B cell (primary cell): ENCODE measurements at regions not wholly inside any gene's neighbourhood (a gene's known extent, or its start where the extent isn't known, plus 50 kb on each side); places are given as distances from the start of the nearest gene placed in this dataset.

Experiments
- ATAC-seq: fragments of 200-7000 bp; cut with Tn5 transposase; one replicate; pipeline ENCODE4 v1.10.0; 2021; ENCODE audit warnings: low read depth, mild to moderate bottlenecking, moderate number of reproducible peaks, moderate library complexity
- CTCF ChIA-PET: fragments of 350-600 bp; sonication (Branson Sonifier 250); formaldehyde crosslinking; loops from one replicate; lab custom pipeline; 2021; ENCODE audit warnings: antibody characterized with exemption, inconsistent platforms; lab: Charles Lee
- POLR2A ChIA-PET: fragments of 350-600 bp; sonication (Branson Sonifier 250); formaldehyde crosslinking; loops from one replicate; lab custom pipeline; 2021; ENCODE audit warnings: antibody characterized with exemption; lab: Charles Lee
- DNase-seq: peaks from one replicate; pipeline ENCODE4 v3.0.0; 2013
- H2AFZ ChIP-seq: 2 replicates; pipeline ENCODE4 v1.6.1; 2012; ENCODE audit warnings: mild to moderate bottlenecking, low read depth, low read length; ENCODE audit not compliant: insufficient read depth, poor library complexity, severe bottlenecking
- H3K27ac ChIP-seq, 2 donors: 1 replicate in 1 of 2; 2 replicates in 1 of 2; pipeline ENCODE4 v1.5.1; 2012 to 2013; ENCODE audit warnings: low read length in 2 of 2, mild to moderate bottlenecking in 2 of 2, moderate library complexity in 1 of 2
- H3K27me3 ChIP-seq, 4 experiments: fragments of 200-600 bp in 1 of 4; sonication (generic) in 1 of 4; replicated peaks in 1 of 4; 1 replicate in 2 of 4; 2 replicates in 2 of 4; pipeline versions ENCODE4 v1.6.1 to v1.7.0; 2013 to 2016; ENCODE audit warnings: low read length in 3 of 4, mild to moderate bottlenecking in 2 of 4, mixed read lengths in 1 of 4, moderate library complexity in 1 of 4; ENCODE audit not compliant: insufficient read depth in 4 of 4, control insufficient read depth in 3 of 4; ENCODE audit errors: control extremely low read depth in 1 of 4
- H3K36me3 ChIP-seq, 2 experiments: replicated peaks in 1 of 2; 1 replicate in 1 of 2; 2 replicates in 1 of 2; pipeline versions ENCODE4 v1.6.1 to v1.7.1; 2013; ENCODE audit warnings: low read length in 1 of 2; ENCODE audit not compliant: insufficient read depth in 2 of 2, control insufficient read depth in 1 of 2; ENCODE audit errors: control extremely low read depth in 1 of 2, extremely low read depth in 1 of 2
- H3K4me1 ChIP-seq, 2 donors: fragments of 200-600 bp in 1 of 2; sonication (generic) in 1 of 2; 1 replicate in 1 of 2; 2 replicates in 1 of 2; pipeline versions ENCODE4 v1.5.1 to v1.6.1; 2013 to 2017; ENCODE audit warnings: low read length in 2 of 2; ENCODE audit not compliant: control insufficient read depth in 2 of 2, insufficient read depth in 2 of 2
- H3K4me2 ChIP-seq: replicated peaks from 2 replicates; pipeline ENCODE3; 2012; ENCODE audit warnings: mild to moderate bottlenecking, low read depth, low read length; ENCODE audit not compliant: poor library complexity, severe bottlenecking
- H3K4me3 ChIP-seq, 5 experiments: fragments of 200-600 bp in 1 of 5; sonication (generic) in 1 of 5; 1 replicate in 3 of 5; 2 replicates in 2 of 5; pipeline versions ENCODE4 v1.5.1 to v1.7.0; 2011 to 2016; ENCODE audit warnings: low read length in 4 of 5, mild to moderate bottlenecking in 4 of 5, low read depth in 2 of 5, control low read depth in 1 of 5, moderate library complexity in 1 of 5; ENCODE audit not compliant: insufficient read depth in 1 of 5; ENCODE audit errors: control extremely low read depth in 1 of 5, extremely low read depth in 1 of 5
- H3K79me2 ChIP-seq: fragments of 200-600 bp; sonication (generic); one replicate; pipeline ENCODE4 v1.6.0; 2016; ENCODE audit warnings: low read length; ENCODE audit not compliant: control insufficient read depth, insufficient read depth
- H3K9ac ChIP-seq: fragments of 200-600 bp; sonication (generic); 2 replicates; pipeline ENCODE4 v1.6.1; 2017; ENCODE audit warnings: mild to moderate bottlenecking, low read length, moderate library complexity
- H3K9me3 ChIP-seq, 3 donors: one replicate each; pipeline versions ENCODE4 v1.6.1 to v1.7.1; 2013; ENCODE audit warnings: low read length in 2 of 3; ENCODE audit not compliant: control insufficient read depth in 2 of 3, insufficient read depth in 1 of 3; ENCODE audit errors: control extremely low read depth in 1 of 3
- H4K20me1 ChIP-seq: 2 replicates; pipeline ENCODE4 v1.6.0; 2012; ENCODE audit warnings: mild to moderate bottlenecking, low read length; ENCODE audit not compliant: insufficient read depth, control insufficient read depth, poor library complexity, severe bottlenecking
- H3K27ac Mint-ChIP-seq: one replicate; pipeline ENCODE4 v1.8.0; 2021; ENCODE audit warnings: mixed read lengths
- H3K27me3 Mint-ChIP-seq: one replicate; pipeline ENCODE4 v1.8.0; 2021; ENCODE audit warnings: mixed read lengths
- H3K4me1 Mint-ChIP-seq: one replicate; pipeline ENCODE4 v1.8.0; 2021; ENCODE audit warnings: mixed read lengths
- H3K4me3 Mint-ChIP-seq: one replicate; pipeline ENCODE4 v1.8.0; 2021; ENCODE audit warnings: mixed read lengths
- H3K9me3 Mint-ChIP-seq: one replicate; pipeline ENCODE4 v1.8.0; 2022; ENCODE audit warnings: mixed read lengths; ENCODE audit not compliant: insufficient read depth
- EZH2 ChIP-seq: IDR thresholded peaks from 2 replicates; pipeline ENCODE4 v1.6.1; 2012; ENCODE audit warnings: borderline replicate concordance, low read depth, mild to moderate bottlenecking, moderate library complexity, low read length; ENCODE audit not compliant: insufficient read depth, poor library complexity, severe bottlenecking
- WGBS: methylation state at CpG from one replicate; pipeline ENCODE4 v1.1.5; 2013; ENCODE audit warnings: missing lambda C conversion rate; ENCODE audit not compliant: insufficient coverage; 5-methylcytosine and 5-hydroxymethylcytosine counted together
- intact Hi-C: fragments of 100-400 bp; cut with micrococcal nuclease; formaldehyde crosslinking; loops from one replicate; pipeline ENCODE4 v1.10.0; 2022
- TF ChIP-seq, protein P1 (sequence below): fragments of 200-600 bp; IDR thresholded peaks from one replicate; pipeline ENCODE4 v1.8.0; 2022; ENCODE audit warnings: antibody characterized with exemption, mild to moderate bottlenecking

DNA sequence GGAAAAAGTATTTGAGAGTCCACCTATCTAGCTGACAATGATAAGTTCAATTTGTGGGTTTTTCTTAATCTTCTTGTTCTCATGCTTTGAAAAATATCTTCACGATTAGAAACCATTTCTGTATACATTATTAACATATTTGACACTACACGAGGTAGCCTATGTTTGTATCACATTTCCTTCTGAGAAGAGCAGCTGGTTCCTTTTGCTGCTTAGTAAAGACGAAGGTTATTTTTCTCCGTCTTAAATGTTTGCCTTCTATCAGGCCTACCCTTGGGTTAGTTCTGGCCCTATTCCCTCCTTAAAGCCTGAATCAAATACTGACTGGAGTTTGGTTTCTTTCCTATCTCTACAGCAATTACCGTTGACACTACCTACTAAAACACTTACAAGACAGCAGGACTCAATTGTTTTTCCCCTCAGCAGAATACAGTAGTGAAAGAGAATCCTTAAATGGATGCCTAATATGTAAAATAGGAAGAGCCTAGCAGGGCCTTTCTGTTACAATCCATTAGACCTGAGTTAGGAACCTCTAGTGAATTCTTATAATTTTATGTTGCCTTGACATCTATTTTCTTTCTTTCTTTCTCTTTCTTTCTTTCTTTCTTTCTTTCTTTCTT is 790.4 kb downstream of the EPHA4 start:
- DNase-seq (no peak), ATAC-seq (no peak)
- no peak overlapping the region for H3K27ac Mint-ChIP-seq
- H3K27me3 ChIP-seq, result no peaks in the 10 kb centered on the region
- TF ChIP-seq, protein P1, sequence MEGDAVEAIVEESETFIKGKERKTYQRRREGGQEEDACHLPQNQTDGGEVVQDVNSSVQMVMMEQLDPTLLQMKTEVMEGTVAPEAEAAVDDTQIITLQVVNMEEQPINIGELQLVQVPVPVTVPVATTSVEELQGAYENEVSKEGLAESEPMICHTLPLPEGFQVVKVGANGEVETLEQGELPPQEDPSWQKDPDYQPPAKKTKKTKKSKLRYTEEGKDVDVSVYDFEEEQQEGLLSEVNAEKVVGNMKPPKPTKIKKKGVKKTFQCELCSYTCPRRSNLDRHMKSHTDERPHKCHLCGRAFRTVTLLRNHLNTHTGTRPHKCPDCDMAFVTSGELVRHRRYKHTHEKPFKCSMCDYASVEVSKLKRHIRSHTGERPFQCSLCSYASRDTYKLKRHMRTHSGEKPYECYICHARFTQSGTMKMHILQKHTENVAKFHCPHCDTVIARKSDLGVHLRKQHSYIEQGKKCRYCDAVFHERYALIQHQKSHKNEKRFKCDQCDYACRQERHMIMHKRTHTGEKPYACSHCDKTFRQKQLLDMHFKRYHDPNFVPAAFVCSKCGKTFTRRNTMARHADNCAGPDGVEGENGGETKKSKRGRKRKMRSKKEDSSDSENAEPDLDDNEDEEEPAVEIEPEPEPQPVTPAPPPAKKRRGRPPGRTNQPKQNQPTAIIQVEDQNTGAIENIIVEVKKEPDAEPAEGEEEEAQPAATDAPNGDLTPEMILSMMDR, result no peak
- TF ChIP-seq EZH2, result no peak
- peaks cover 3% of the 10 kb centered on the region for H3K27me3 Mint-ChIP-seq
- ChIA-PET CTCF (no interaction called here), POLR2A (no interaction called here)
- no peaks in the 10 kb centered on the region for H3K9me3 ChIP-seq
- H3K27ac ChIP-seq, result no peak overlapping the region
- no peak overlapping the region for H2AFZ ChIP-seq
- no peak overlapping the region for H3K4me3 ChIP-seq
- H3K4me3 Mint-ChIP-seq, result no peak overlapping the region
- no peak overlapping the region for H3K4me2 ChIP-seq
- H3K9ac ChIP-seq, result no peak overlapping the region
- H3K9me3 Mint-ChIP-seq, result no peaks in the 10 kb centered on the region
- no peaks in the 10 kb centered on the region for H4K20me1 ChIP-seq
- H3K4me1 Mint-ChIP-seq, result no peaks in the 10 kb centered on the region
- 100% methylated on average over 2 of the region's 5 CpGs for WGBS
- no peaks in the 10 kb centered on the region for H3K79me2 ChIP-seq
- no peaks in the 10 kb centered on the region for H3K4me1 ChIP-seq
- no peaks in the 10 kb centered on the region for H3K36me3 ChIP-seq
- intact Hi-C loops, result no loop called here

DNA sequence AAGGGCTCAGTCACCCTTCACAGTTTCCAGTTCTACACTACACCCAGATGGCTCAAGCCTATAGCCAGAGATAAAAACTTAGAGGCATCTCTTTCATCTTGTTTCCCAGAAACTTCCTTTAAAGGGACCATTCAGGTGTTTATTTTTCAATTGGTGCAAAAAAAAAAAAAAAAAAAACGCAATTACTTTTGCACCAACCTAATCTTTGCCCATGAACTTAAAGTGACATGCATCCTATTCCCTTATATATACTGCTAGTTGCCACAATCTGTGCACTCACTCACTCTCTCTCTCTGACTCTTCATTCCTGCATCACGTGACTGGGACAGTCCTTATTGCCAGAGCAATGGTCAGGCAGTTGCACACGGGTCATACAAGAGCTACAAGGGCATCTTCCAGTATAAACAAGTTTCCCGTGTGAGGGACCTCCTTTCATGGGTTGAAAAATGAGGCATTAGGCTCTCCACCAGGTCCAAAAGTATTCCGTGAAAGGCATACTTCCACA is 789.4 kb downstream of the EPHA4 start:
- Histone ChIP-seq H3K4me1 (no peaks in the 10 kb centered on the region), H3K9me3 (no peaks in the 10 kb centered on the region), H3K4me3 (no peak overlapping the region), H3K27me3 (no peaks in the 10 kb centered on the region), H3K4me2 (no peak overlapping the region), H3K27ac (no peak overlapping the region), H3K9ac (no peak overlapping the region), H2AFZ (no peak overlapping the region), H4K20me1 (no peaks in the 10 kb centered on the region), H3K36me3 (no peaks in the 10 kb centered on the region), H3K79me2 (no peaks in the 10 kb centered on the region)
- Mint-ChIP-seq H3K27ac (no peak overlapping the region), H3K9me3 (no peaks in the 10 kb centered on the region), H3K4me1 (no peaks in the 10 kb centered on the region), H3K27me3 (peaks cover 3% of the 10 kb centered on the region), H3K4me3 (no peak overlapping the region)
- TF ChIP-seq, protein P1, result no peak
- no peak for TF ChIP-seq EZH2
- POLR2A ChIA-PET, result no interaction called here
- CTCF ChIA-PET, result no interaction called here
- intact Hi-C loops, result no loop called here
- ATAC-seq (no peak), DNase-seq (no peak)
- 73% methylated on average over 2 of the region's 5 CpGs for WGBS
